H1 (cell line): ENCODE measurements at regions not wholly inside any gene's neighbourhood (a gene's known extent, or its start where the extent isn't known, plus 50 kb on each side); places are given as distances from the start of the nearest gene placed in this dataset.

Source experiments
- CTCF ChIA-PET: fragments of 300-600 bp; sonication (Branson Sonifier 250); formaldehyde crosslinking; loops from one replicate; lab custom pipeline; 2021; ENCODE audit not compliant: partially characterized antibody; lab: Charles Lee
- POLR2A ChIA-PET: fragments of 300-600 bp; sonication (Branson Sonifier 250); formaldehyde crosslinking; loops from one replicate; lab custom pipeline; 2021; ENCODE audit warnings: inconsistent platforms; ENCODE audit not compliant: partially characterized antibody; lab: Charles Lee
- DNase-seq, 2 experiments: peaks; one replicate each; pipeline versions ENCODE4 v3.0.0 to v3.0.0-alpha.2; 2010 to 2022; ENCODE audit warnings: low spot score in 2 of 2, low read depth in 1 of 2, mixed read lengths in 1 of 2
- FAIRE-seq: peaks from 2 replicates; lab custom pipeline; 2011; peaks lifted over from hg19 to GRCh38; lab: Jason Lieb, UNC
- H2AFZ ChIP-seq: 2 replicates; pipeline ENCODE4 v1.8.1; 2012; ENCODE audit warnings: low read length, inconsistent platforms
- H2AK5ac ChIP-seq: 2 replicates; pipeline ENCODE4 v1.6.1; 2013; ENCODE audit warnings: low read depth, low read length
- H2BK120ac ChIP-seq: replicated peaks from 2 replicates; pipeline ENCODE3; 2013; ENCODE audit warnings: low read depth, low read length, inconsistent platforms
- H2BK12ac ChIP-seq: 2 replicates; pipeline ENCODE4 v1.6.1; 2013; ENCODE audit warnings: low read depth, low read length
- H2BK15ac ChIP-seq: 2 replicates; pipeline ENCODE4 v1.6.1; 2013; ENCODE audit warnings: low read length
- H2BK20ac ChIP-seq: 2 replicates; pipeline ENCODE4 v1.6.1; 2013; ENCODE audit warnings: low read length
- H2BK5ac ChIP-seq: 2 replicates; pipeline ENCODE4 v1.6.1; 2013; ENCODE audit warnings: low read depth, low read length
- H3K14ac ChIP-seq: 2 replicates; pipeline ENCODE4 v1.6.1; 2013; ENCODE audit warnings: inconsistent platforms; ENCODE audit not compliant: insufficient read length
- H3K18ac ChIP-seq: 2 replicates; pipeline ENCODE4 v1.6.1; 2013; ENCODE audit warnings: low read length; ENCODE audit errors: extremely low read depth
- H3K23ac ChIP-seq: 2 replicates; pipeline ENCODE4 v1.6.1; 2013; ENCODE audit warnings: inconsistent platforms; ENCODE audit not compliant: insufficient read length
- H3K23me2 ChIP-seq: 2 replicates; pipeline ENCODE4 v1.6.1; 2013; ENCODE audit warnings: low read depth, low read length
- H3K27ac ChIP-seq: 2 replicates; pipeline ENCODE4 v1.6.1; 2011; ENCODE audit warnings: low read depth, low read length, inconsistent platforms
- H3K27me3 ChIP-seq, 4 experiments: replicated peaks in 1 of 4; 1 replicate in 1 of 4; 2 replicates in 3 of 4; pipeline versions ENCODE4 v1.6.1 to v1.8.1; 2011 to 2013; ENCODE audit warnings: low read length in 3 of 4, mild to moderate bottlenecking in 3 of 4, inconsistent platforms in 2 of 4, mixed read lengths in 2 of 4, moderate library complexity in 1 of 4; ENCODE audit not compliant: control insufficient read depth in 3 of 4, insufficient read depth in 3 of 4; ENCODE audit errors: extremely low read depth in 1 of 4
- H3K36me3 ChIP-seq, 4 experiments: 2 replicates each; pipeline versions ENCODE4 v1.6.1 to v1.8.1; 2011 to 2013; ENCODE audit warnings: mild to moderate bottlenecking in 4 of 4, low read length in 3 of 4, moderate library complexity in 2 of 4, control low read depth in 1 of 4, inconsistent platforms in 1 of 4; ENCODE audit not compliant: insufficient read depth in 4 of 4, control insufficient read depth in 2 of 4
- H3K4ac ChIP-seq: replicated peaks from 2 replicates; pipeline ENCODE3; 2013; ENCODE audit warnings: low read length, low read depth, mixed read lengths, inconsistent platforms; ENCODE audit not compliant: insufficient read length
- H3K4me1 ChIP-seq, 4 experiments: replicated peaks in 1 of 4; 1 replicate in 1 of 4; 2 replicates in 3 of 4; pipeline versions ENCODE4 v1.6.1 to v1.8.1; 2011 to 2013; ENCODE audit warnings: low read length in 3 of 4, inconsistent platforms in 2 of 4, mixed read lengths in 1 of 4; ENCODE audit not compliant: insufficient read depth in 4 of 4, control insufficient read depth in 3 of 4
- H3K4me2 ChIP-seq, 2 experiments: 2 replicates each; pipeline versions ENCODE4 v1.6.1 to v1.8.1; 2011 to 2013; ENCODE audit warnings: low read depth in 2 of 2, low read length in 2 of 2, control low read depth in 1 of 2, inconsistent platforms in 1 of 2, mild to moderate bottlenecking in 1 of 2; ENCODE audit not compliant: insufficient read depth in 1 of 2
- H3K4me3 ChIP-seq, 4 experiments: fragments of 200-600, 300-600 bp in 1 of 4; sonication (generic), shearing (Covaris generic), sonication (Bioruptor Twin) in 1 of 4; 2 replicates each; pipeline versions ENCODE4 v1.5.1 to v1.8.1; 2011 to 2016; ENCODE audit warnings: low read length in 4 of 4, low read depth in 3 of 4, control low read depth in 2 of 4, inconsistent platforms in 2 of 4, mild to moderate bottlenecking in 2 of 4, mixed read lengths in 1 of 4, moderate library complexity in 1 of 4; ENCODE audit not compliant: insufficient read depth in 2 of 4; ENCODE audit errors: extremely low read depth in 1 of 4
- H3K56ac ChIP-seq: replicated peaks from 2 replicates; pipeline ENCODE3; 2013; ENCODE audit warnings: low read depth, mild to moderate bottlenecking, mixed read lengths, low read length, inconsistent platforms; ENCODE audit not compliant: insufficient read length
- H3K79me1 ChIP-seq: 2 replicates; pipeline ENCODE4 v1.6.1; 2013; ENCODE audit warnings: low read depth, low read length, control low read depth
- H3K79me2 ChIP-seq, 2 experiments: 2 replicates each; pipeline versions ENCODE4 v1.6.1 to v1.8.1; 2012 to 2013; ENCODE audit warnings: low read length in 2 of 2, mild to moderate bottlenecking in 2 of 2, inconsistent platforms in 1 of 2; ENCODE audit not compliant: insufficient read depth in 2 of 2, control insufficient read depth in 1 of 2
- H3K9ac ChIP-seq, 4 experiments: replicated peaks in 1 of 4; 1 replicate in 1 of 4; 2 replicates in 3 of 4; pipeline versions ENCODE4 v1.6.1 to v1.8.1; 2011 to 2013; ENCODE audit warnings: low read depth in 3 of 4, low read length in 3 of 4, control low read depth in 2 of 4, mild to moderate bottlenecking in 2 of 4, moderate library complexity in 2 of 4, inconsistent platforms in 1 of 4; ENCODE audit errors: extremely low read depth in 1 of 4
- H3K9me3 ChIP-seq, 2 experiments: 2 replicates each; pipeline versions ENCODE4 v1.6.1 to v1.8.1; 2012 to 2013; ENCODE audit warnings: mild to moderate bottlenecking in 2 of 2, moderate library complexity in 2 of 2, control low read depth in 1 of 2, inconsistent platforms in 1 of 2, low read depth in 1 of 2, low read length in 1 of 2, mixed read lengths in 1 of 2; ENCODE audit not compliant: insufficient read depth in 2 of 2
- H4K20me1 ChIP-seq, 2 experiments: replicated peaks in 1 of 2; 2 replicates each; pipeline versions ENCODE3 to v1.8.1; 2011 to 2013; ENCODE audit warnings: inconsistent platforms in 2 of 2, low read length in 2 of 2, mild to moderate bottlenecking in 1 of 2; ENCODE audit not compliant: insufficient read depth in 2 of 2, control insufficient read depth in 1 of 2
- H4K5ac ChIP-seq: 2 replicates; pipeline ENCODE4 v1.6.1; 2013; ENCODE audit warnings: low read length, low read depth, mixed read lengths, inconsistent platforms; ENCODE audit not compliant: insufficient read length
- H4K8ac ChIP-seq: 2 replicates; pipeline ENCODE4 v1.8.0; 2013; ENCODE audit warnings: mild to moderate bottlenecking, moderate library complexity, low read length, inconsistent platforms; ENCODE audit not compliant: insufficient read depth; ENCODE audit errors: extremely low read depth
- H4K91ac ChIP-seq: replicated peaks from 2 replicates; pipeline ENCODE3; 2013; ENCODE audit warnings: low read length, mixed read lengths, inconsistent platforms; ENCODE audit not compliant: insufficient read length
- CTCF ChIP-seq, 3 experiments: IDR thresholded peaks; 1 replicate in 2 of 3; 2 replicates in 1 of 3; pipeline versions ENCODE4 v1.5.1 to v1.6.1; 2011; ENCODE audit warnings: low read length in 3 of 3, mild to moderate bottlenecking in 3 of 3, inconsistent platforms in 2 of 3, low read depth in 1 of 3, moderate library complexity in 1 of 3; ENCODE audit not compliant: insufficient read depth in 1 of 3; ENCODE audit errors: control extremely low read depth in 1 of 3
- EP300 ChIP-seq, 2 experiments: IDR thresholded peaks; 1 replicate in 1 of 2; 2 replicates in 1 of 2; pipeline ENCODE4 v1.6.1; 2011 to 2012; ENCODE audit warnings: low read depth in 2 of 2, low read length in 2 of 2, mild to moderate bottlenecking in 2 of 2, borderline replicate concordance in 1 of 2, inconsistent platforms in 1 of 2, moderate library complexity in 1 of 2
- FOSL1 ChIP-seq: IDR thresholded peaks from 2 replicates; pipeline ENCODE4 v1.6.1; 2011; ENCODE audit warnings: mild to moderate bottlenecking, low read depth, low read length, moderate library complexity; ENCODE audit not compliant: insufficient read depth
- GABPA ChIP-seq: IDR thresholded peaks from 2 replicates; pipeline ENCODE4 v1.6.1; 2011; ENCODE audit warnings: mild to moderate bottlenecking, low read length, moderate library complexity, borderline replicate concordance; ENCODE audit not compliant: insufficient read depth
- KDM5A ChIP-seq: fragments of 200-600 bp; IDR thresholded peaks from 2 replicates; pipeline ENCODE4 v1.7.1; 2012; ENCODE audit warnings: mild to moderate bottlenecking, low read length, inconsistent platforms, mixed read lengths
- MAFK ChIP-seq: IDR thresholded peaks from 2 replicates; pipeline ENCODE4 v1.6.1; 2012; ENCODE audit warnings: low read depth, mild to moderate bottlenecking, improper control_type of control experiment, low read length
- NRF1 ChIP-seq: IDR thresholded peaks from 2 replicates; pipeline ENCODE4 v1.6.1; 2011; ENCODE audit warnings: mild to moderate bottlenecking, low read depth, low read length, improper control_type of control experiment
- SIN3A ChIP-seq, 2 experiments: IDR thresholded peaks in 1 of 2; conservative IDR thresholded peaks in 1 of 2; 2 replicates each; pipeline ENCODE4 v1.6.1; 2011 to 2012; ENCODE audit warnings: low read length in 2 of 2, improper control_type of control experiment in 1 of 2, low read depth in 1 of 2, mild to moderate bottlenecking in 1 of 2
- SIX5 ChIP-seq: IDR thresholded peaks from 2 replicates; pipeline ENCODE4 v1.6.1; 2011; ENCODE audit warnings: mild to moderate bottlenecking, low read depth, low read length
- SRF ChIP-seq: IDR thresholded peaks from 2 replicates; pipeline ENCODE4 v1.6.1; 2011; ENCODE audit warnings: mild to moderate bottlenecking, low read depth, low read length, moderate library complexity
- SUZ12 ChIP-seq: fragments of 200-600 bp; sonication (generic); IDR thresholded peaks from 2 replicates; pipeline ENCODE4 v1.6.1; 2012; ENCODE audit warnings: mild to moderate bottlenecking, inconsistent platforms, low read length, moderate library complexity, mixed read lengths
- TEAD4 ChIP-seq: IDR thresholded peaks from 2 replicates; pipeline ENCODE4 v1.6.1; 2012; ENCODE audit warnings: low read depth, low read length, inconsistent platforms, mixed read lengths
- WGBS, 2 experiments: shearing (Covaris generic) in 1 of 2; methylation state at CpG; one replicate each; pipeline versions ENCODE4 v1.1.6 to v1.1.7; 2013 to 2015; ENCODE audit warnings: low lambda C conversion rate in 2 of 2, mixed read lengths in 2 of 2, inconsistent platforms in 1 of 2, low coverage in 1 of 2, missing lambda C conversion rate in 1 of 2; ENCODE audit not compliant: insufficient replicate concordance in 2 of 2, insufficient coverage in 1 of 2, insufficient read length in 1 of 2; ENCODE audit errors: extremely low coverage in 1 of 2, missing lambda C conversion rate in 1 of 2; 5-methylcytosine and 5-hydroxymethylcytosine counted together

GRCh38 chr17:69882281-69882680 is 192.7 kb upstream of the KCNJ16 start:
- H3K4ac ChIP-seq: no peak overlapping the region
- H2BK20ac ChIP-seq: no peak overlapping the region
- H3K23me2 ChIP-seq: no peaks in the 10 kb centered on the region
- no peak overlapping the region for H4K91ac ChIP-seq
- H3K36me3 ChIP-seq: no peaks in the 10 kb centered on the region
- WGBS, 2 experiments: 96% methylated on average over 2 of the region's 2 CpGs; no CpG with 5 or more reads in 1 of the 2 experiments
- no peaks in the 10 kb centered on the region for H4K20me1 ChIP-seq
- no peak overlapping the region for H4K8ac ChIP-seq
- no peaks in the 10 kb centered on the region for H3K9me3 ChIP-seq
- no peak overlapping the region for H2BK5ac ChIP-seq
- no peak overlapping the region for H4K5ac ChIP-seq
- no peak overlapping the region for H3K27ac ChIP-seq
- no peak overlapping the region for H3K9ac ChIP-seq
- H3K18ac ChIP-seq: no peak overlapping the region
- H2BK120ac ChIP-seq: no peak overlapping the region
- H2BK15ac ChIP-seq: no peak overlapping the region
- no peaks in the 10 kb centered on the region for H3K79me2 ChIP-seq
- no peak overlapping the region for H3K23ac ChIP-seq
- DNase-seq (no peak), FAIRE-seq (no peak)
- CTCF ChIA-PET: interaction anchor here (1.1 to 1.6 kb wide), 2 partner anchors 17 to 120 kb away, joined by 3 to 4 read pairs; no protein-coding TSS in a partner anchor
- no peak overlapping the region for H3K56ac ChIP-seq
- no peaks in the 10 kb centered on the region for H3K27me3 ChIP-seq
- H2AK5ac ChIP-seq: no peak overlapping the region
- H3K4me2 ChIP-seq: no peak overlapping the region
- no peak overlapping the region for H2BK12ac ChIP-seq
- H3K14ac ChIP-seq: no peak overlapping the region
- no peak overlapping the region for H3K4me3 ChIP-seq
- no peaks in the 10 kb centered on the region for H3K4me1 ChIP-seq
- no peak overlapping the region for H2AFZ ChIP-seq
- no peaks in the 10 kb centered on the region for H3K79me1 ChIP-seq
- POLR2A ChIA-PET: no interaction called here
- TF ChIP-seq NRF1 (no peak), MAFK (no peak), SUZ12 (no peak), SIN3A (conservative IDR thresholded peaks at IDR 0.05 in 1 of 2, IDR thresholded peaks at IDR 0.05 in 1 of 2; ENCODE audit: low read depth in 1 of 2, low read length in 2 of 2) (no peak), TEAD4 (no peak), SRF (no peak), EP300 (IDR thresholded peaks at IDR 0.05; ENCODE audit: borderline replicate concordance in 1 of 2, low read depth in 2 of 2, low read length in 2 of 2) (no peak), SIX5 (no peak), KDM5A (no peak), GABPA (no peak), FOSL1 (no peak), CTCF (IDR thresholded peaks at IDR 0.05; ENCODE audit: control extremely low read depth in 1 of 3, insufficient read depth in 1 of 3, low read depth in 1 of 3, low read length in 3 of 3) (no peak)
